ENCODE measurements at regions not wholly inside any gene's neighbourhood (a gene's known extent, or its start where the extent isn't known, plus 50 kb on each side); places are given as distances from the start of the nearest gene placed in this dataset.
"Not testable (repeated sequence)": the region's sequence is repeated elsewhere in the genome, so short reads cannot be mapped to it uniquely, and the experiment has no call there.

DNA sequence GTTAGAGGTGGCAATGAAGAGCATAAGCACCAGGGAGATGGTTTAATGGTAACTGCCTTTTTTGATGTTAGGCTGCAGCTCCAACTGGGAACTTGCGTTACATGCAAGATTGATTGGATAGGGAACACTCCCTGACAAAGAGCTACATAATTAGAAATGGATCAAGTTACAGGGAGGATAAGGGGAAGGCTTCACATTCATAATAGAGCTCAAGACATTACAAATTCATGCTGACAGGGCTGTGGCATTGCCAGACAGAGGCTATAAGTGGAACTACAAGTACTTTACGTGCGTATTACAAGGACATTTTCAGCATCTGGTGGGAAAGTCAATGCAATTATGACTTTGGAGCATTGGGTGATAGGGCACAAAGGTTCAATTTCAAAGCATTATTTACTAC, 55.3 kb upstream of the CCDC80 start:
- TF ChIP-seq, protein P1, sequence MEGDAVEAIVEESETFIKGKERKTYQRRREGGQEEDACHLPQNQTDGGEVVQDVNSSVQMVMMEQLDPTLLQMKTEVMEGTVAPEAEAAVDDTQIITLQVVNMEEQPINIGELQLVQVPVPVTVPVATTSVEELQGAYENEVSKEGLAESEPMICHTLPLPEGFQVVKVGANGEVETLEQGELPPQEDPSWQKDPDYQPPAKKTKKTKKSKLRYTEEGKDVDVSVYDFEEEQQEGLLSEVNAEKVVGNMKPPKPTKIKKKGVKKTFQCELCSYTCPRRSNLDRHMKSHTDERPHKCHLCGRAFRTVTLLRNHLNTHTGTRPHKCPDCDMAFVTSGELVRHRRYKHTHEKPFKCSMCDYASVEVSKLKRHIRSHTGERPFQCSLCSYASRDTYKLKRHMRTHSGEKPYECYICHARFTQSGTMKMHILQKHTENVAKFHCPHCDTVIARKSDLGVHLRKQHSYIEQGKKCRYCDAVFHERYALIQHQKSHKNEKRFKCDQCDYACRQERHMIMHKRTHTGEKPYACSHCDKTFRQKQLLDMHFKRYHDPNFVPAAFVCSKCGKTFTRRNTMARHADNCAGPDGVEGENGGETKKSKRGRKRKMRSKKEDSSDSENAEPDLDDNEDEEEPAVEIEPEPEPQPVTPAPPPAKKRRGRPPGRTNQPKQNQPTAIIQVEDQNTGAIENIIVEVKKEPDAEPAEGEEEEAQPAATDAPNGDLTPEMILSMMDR (IDR thresholded peaks at IDR 0.05; ENCODE audit: insufficient read depth, low read length, poor library complexity, severe bottlenecking) = not testable (repeated sequence)
- not testable (repeated sequence) for TF ChIP-seq EZH2phosphoT487 (conservative IDR thresholded peaks at IDR 0.05; ENCODE audit: low read length)

Measured in SU-DHL-6 (cell line).